GM18507 (cell line): ENCODE measurements at regions not wholly inside any gene's neighbourhood (a gene's known extent, or its start where the extent isn't known, plus 50 kb on each side); places are given as distances from the start of the nearest gene placed in this dataset.

Source experiments
- DNase-seq: peaks from one replicate; pipeline ENCODE4 v3.0.0; 2011; ENCODE audit warnings: low read depth; ENCODE audit not compliant: insufficient read length; ENCODE audit errors: extremely low spot score
- FAIRE-seq: peaks from 2 replicates; lab custom pipeline; 2011; peaks lifted over from hg19 to GRCh38; lab: Jason Lieb, UNC

- FAIRE-seq (no peak), DNase-seq (no peak)
Observed at GRCh38 chr21:15222707-15223106, 157.9 kb upstream of the NRIP1 start.

GRCh38 chr21:15224346-15225086 is 159.7 kb upstream of the NRIP1 start:
- FAIRE-seq (no peak), DNase-seq (no peak)

DNA sequence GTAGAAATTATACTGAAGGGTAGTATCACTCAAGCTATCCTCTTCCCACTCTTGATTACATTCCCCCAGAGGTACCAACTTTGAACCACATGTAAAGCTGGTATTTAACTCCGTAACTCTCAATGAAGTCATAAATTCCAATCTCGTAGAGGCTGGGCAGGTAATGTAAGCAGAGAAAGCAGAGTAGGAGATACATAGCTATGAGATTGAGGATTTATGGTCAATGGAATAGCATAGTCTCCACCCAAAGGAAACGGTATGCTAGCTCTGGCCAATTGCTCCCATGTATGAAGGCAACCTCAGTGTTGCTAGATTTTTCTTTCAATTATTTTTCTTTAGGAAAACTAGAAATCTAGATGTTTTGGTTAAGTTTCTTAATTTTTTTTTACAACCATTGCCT is 163.1 kb upstream of the NRIP1 start:
- FAIRE-seq (no peak), DNase-seq (no peak)

DNA sequence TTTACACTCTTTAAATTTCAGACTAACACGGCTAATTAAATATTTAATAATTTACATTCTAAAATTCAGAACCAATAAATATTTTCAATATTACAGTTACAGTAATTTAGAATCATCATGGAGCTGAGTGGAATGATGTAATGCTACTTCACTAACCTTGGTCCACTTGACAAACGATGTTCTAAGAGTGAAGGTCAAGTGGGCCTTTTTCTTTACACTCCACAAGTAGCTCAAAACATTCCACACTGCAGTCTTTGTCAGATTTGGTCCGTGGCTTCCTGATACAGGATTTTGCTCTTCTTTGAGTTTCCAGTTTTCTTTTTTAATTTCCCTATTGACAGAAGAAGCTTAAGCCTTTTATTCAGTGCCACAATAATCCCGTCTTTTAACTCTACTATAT is 164.6 kb upstream of the NRIP1 start:
- no peak for DNase-seq
- FAIRE-seq, result no peak

GRCh38 chr21:15233611-15234010 is 168.8 kb upstream of the NRIP1 start:
- FAIRE-seq (no peak), DNase-seq (no peak)

- no peak for DNase-seq
- no peak for FAIRE-seq
Observed at GRCh38 chr21:15236111-15236510, 171.3 kb upstream of the NRIP1 start.

GRCh38 chr21:15240848-15241247 is 176.0 kb upstream of the NRIP1 start:
- FAIRE-seq, result no peak
- no peak for DNase-seq

DNA sequence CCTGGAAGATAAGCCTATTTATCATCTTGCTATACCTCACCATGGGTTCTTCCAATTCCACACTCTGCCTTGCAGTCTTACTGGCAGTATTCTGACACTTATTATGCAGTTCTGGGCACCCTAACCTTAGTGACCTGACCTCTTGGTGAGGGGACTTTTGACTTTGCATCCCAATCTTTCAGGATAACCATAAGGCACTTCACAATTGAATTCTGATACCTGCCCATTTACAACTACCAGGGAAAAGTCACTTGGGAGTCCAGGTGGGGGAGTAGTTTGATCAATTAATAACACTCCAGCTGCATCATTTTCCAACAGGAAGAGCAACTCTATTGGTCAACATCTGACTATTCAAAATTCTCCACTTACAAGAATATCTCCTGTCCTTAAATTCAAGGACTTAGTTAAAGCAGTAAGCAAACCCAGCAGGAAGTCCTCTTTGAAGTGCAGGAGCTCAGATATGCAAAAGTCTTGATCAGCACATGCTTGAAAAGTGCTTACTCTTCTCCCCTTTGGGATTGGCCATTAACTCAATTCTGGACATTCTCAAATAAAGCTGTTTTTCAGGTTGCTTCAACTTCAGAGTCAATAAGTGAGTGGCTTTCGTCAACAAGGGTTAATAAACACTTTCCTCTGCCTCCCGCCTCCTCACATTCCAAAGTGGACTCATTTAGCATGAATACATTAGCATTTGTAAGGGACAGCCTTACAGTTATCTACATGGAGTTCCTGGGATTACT is 177.4 kb upstream of the NRIP1 start:
- FAIRE-seq (no peak), DNase-seq (no peak)

- FAIRE-seq, result no peak
Observed at GRCh38 chr21:15242906-15243305, 178.1 kb upstream of the NRIP1 start.

DNA sequence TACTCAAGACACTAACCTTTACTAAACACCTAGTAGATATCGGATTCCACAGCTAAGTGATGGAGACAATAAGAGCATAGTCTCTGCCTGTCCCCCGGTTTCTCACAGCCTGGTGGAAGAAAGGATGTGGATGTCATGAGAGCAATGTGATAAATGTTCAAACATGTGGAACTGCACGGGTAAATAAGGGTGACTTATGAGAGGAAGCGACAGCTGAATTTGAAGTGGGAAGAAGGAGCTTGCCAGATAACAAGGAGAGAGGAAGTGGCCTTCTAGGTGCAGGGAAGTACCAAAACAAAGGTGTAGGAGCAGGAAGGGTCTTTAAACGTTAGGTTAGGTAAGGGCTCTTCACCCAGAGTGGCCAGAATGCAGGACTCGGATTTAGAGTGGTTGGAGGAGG is 178.6 kb upstream of the NRIP1 start:
- DNase-seq, result no peak
- FAIRE-seq, result no peak

More at GRCh38 chr21:15242906-15243305, 178.1 kb upstream of the NRIP1 start:
- DNase-seq, result no peak

- no peak for FAIRE-seq
Observed at GRCh38 chr21:15247613-15248012, 182.8 kb upstream of the NRIP1 start.

DNA sequence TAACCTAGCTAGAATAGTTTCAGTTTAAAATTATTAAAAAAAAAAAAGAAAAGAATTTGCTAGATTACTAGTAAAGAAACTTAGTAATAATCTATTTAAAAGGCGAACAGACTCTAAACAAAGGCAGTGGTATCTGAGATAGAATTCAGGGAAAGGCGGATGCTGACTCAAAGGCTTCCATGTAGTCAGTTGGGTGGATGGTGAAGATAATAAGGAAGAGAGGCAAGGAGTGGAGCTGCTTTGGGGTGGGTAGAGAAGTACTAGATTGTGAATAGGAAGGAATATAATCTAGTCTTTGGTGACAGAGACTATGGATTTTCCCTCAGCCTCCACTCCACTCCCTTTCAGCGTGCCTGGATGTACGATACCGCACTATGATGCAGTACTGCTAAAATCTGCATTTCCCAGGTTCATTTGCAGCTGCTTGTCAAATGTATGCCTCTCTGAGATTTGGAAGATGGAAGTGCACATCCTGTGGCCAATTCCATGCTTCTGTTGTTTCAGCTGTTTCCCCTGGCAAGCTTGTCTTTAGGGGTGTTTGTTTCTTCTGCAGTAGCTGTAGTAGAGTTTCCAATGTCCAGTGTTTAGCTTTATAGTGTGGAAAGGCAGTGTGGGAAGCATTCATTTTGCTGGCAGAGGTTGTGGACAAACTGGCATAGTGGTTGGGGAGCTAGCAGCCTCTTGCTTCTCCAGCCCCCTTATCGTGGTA is 184.6 kb upstream of the NRIP1 start:
- FAIRE-seq (no peak), DNase-seq (no peak)

More at GRCh38 chr21:15247613-15248012, 182.8 kb upstream of the NRIP1 start:
- no peak for DNase-seq

DNA sequence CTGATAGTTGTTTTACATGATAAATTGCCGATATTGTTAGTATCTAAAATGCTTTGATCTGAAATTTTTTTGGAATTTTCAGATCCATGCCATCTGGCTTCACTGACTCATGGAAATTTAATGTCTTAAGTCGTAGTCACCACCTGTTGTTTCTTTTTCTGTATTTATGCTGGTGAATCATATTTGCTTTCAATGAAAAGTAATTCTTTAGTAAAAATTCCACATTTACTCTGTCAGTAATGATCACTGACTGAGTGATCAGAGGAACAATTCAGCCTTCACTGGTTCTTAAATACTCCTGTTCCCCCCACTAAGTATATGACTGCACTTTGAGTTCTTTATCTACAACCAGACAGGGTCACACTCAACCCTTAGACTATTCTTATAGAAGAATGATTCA is 185.6 kb upstream of the NRIP1 start:
- FAIRE-seq, result no peak
- no peak for DNase-seq

DNA sequence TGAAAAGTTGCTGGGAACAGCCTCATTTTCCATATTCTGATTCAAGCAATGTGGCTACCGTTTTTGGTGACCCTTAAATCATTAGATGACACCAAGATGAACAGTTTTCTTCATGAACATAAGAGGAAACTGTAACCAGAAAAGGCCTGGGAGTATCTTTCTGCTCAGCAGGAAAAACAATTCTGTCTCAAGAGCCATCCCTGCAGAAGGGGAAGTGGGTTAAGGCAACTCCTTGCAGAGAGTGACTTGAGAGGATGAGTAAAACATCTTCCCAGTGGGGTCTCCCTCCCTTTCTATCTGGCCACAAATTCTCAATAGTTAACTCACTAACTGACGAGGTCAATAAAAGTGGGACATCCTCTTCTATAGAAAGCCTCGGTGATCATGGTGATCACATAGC is 187.6 kb upstream of the NRIP1 start:
- DNase-seq, result no peak
- FAIRE-seq, result no peak

GRCh38 chr21:15254111-15254510 is 189.3 kb upstream of the NRIP1 start:
- FAIRE-seq (no peak), DNase-seq (no peak)

GRCh38 chr21:15255261-15255660 is 190.5 kb upstream of the NRIP1 start:
- no peak for FAIRE-seq
- no peak for DNase-seq

DNA sequence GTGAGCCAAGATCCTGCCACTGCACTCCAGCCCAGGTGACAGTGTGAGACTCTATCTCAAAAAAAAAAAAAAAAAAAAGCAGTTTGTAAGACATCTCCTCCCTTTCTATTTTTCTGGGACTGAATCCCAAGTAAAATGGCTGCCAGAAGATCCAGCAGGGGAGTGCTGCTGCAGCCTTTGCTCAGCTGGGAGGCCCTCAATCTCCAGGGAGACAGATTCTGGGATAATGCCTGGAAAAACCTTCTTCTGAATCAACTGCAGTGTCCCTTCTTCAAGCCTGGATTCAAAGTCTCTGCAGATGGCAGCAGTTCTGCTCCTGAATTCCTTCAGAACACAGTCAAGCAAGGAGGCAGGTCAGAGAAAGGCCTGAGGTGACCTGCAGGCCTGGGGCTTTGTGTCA is 191.0 kb upstream of the NRIP1 start:
- no peak for DNase-seq
- FAIRE-seq, result no peak

GRCh38 chr21:15256996-15257395 is 192.2 kb upstream of the NRIP1 start:
- DNase-seq (no peak), FAIRE-seq (no peak)

DNA sequence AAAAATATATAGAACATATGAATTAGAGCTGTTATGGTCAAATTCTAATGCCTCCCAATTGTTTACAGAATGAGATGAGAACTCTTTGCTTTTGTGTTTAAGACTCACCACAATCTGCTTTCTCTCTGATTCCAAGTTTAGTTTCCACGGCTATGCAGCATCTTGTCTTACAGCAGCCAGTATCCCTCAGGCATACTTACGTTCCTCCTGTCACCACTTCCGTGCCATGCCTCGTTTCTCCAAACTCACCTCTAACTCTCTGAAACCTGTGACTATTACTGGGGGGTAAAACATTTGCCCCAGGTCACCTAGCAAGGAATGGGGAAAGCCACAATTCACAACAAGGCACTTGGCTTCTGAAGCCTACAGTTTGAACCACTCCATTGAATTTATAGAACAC is 192.8 kb upstream of the NRIP1 start:
- DNase-seq, result no peak
- no peak for FAIRE-seq

DNA sequence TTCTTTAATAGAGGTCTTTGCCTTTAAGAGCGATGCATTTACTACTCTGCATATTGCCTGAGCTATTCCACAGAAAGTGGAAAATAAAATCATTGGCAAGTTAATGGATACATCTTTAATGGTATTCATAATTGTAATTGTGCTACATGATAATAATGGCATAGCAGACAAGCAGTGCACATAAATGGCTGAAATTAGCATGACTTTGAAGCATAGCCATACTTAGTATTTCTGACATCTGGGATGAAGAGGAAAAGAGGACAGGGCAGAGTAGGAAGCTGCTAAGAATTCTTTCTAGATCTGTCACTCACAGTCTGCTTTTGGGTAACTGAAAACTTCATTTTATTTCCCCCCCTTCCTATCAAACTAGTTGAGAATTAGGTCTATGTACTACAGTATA is 195.0 kb upstream of the NRIP1 start:
- DNase-seq, result no peak
- no peak for FAIRE-seq

- no peak for DNase-seq
- FAIRE-seq, result no peak
Observed at GRCh38 chr21:15260604-15261003, 195.8 kb upstream of the NRIP1 start.
